ENCODE measurements at regions not wholly inside any gene's neighbourhood (a gene's known extent, or its start where the extent isn't known, plus 50 kb on each side); places are given as distances from the start of the nearest gene placed in this dataset.

- peaks cover 16% of the 10 kb centered on the region for H3K79me1 ChIP-seq (replicated peaks; ENCODE audit: low read length, poor library complexity, severe bottlenecking)
- no peak overlapping the region for H2BK12ac ChIP-seq (ENCODE audit: low read length in 2 of 2)
Measured at GRCh38 chr7:131000873-131001272, 266.9 kb upstream of the KLF14 start.

GRCh38 chr7:131002600-131002999 is 268.6 kb upstream of the KLF14 start:
- Histone ChIP-seq H3K4me3 (ENCODE audit: insufficient read depth in 1 of 2, low read depth in 1 of 2, low read length in 2 of 2) (no peak overlapping the region), H3K9me3 (ENCODE audit: control insufficient read depth, low read length) (peaks cover 5% of the 10 kb centered on the region), H3K79me1 (replicated peaks; ENCODE audit: low read length, poor library complexity, severe bottlenecking) (peaks cover 14% of the 10 kb centered on the region), H3K4ac (ENCODE audit: low read depth in 1 of 2, low read length in 2 of 2) (no peak overlapping the region), H2BK5ac (ENCODE audit: low read depth, low read length, poor library complexity, severe bottlenecking) (no peak overlapping the region), H2AFZ (ENCODE audit: low read depth, low read length) (no peak overlapping the region), H2BK12ac (ENCODE audit: low read length in 2 of 2) (no peak overlapping the region), H3K18ac (ENCODE audit: low read depth in 1 of 2, low read length in 2 of 2) (no peak overlapping the region), H2BK15ac (ENCODE audit: low read depth, poor library complexity, severe bottlenecking) (no peak overlapping the region), H2BK120ac (ENCODE audit: low read depth, low read length) (no peak overlapping the region), H3K9ac (ENCODE audit: low read length) (no peak overlapping the region), H4K91ac (ENCODE audit: low read length) (no peak overlapping the region), H3K27ac (ENCODE audit: low read length, poor library complexity, severe bottlenecking) (no peak overlapping the region), H3K4me1 (ENCODE audit: control insufficient read depth, insufficient read depth, low read depth, low read length) (peaks cover 6% of the 10 kb centered on the region), H3K27me3 (ENCODE audit: control insufficient read depth in 1 of 2, insufficient read depth in 1 of 2, low read length in 2 of 2) (no peaks in the 10 kb centered on the region), H3K14ac (ENCODE audit: low read length in 2 of 2) (no peak overlapping the region), H3K4me2 (ENCODE audit: low read length, poor library complexity, severe bottlenecking) (no peak overlapping the region), H4K8ac (ENCODE audit: low read length) (no peak overlapping the region), H3K23ac (ENCODE audit: low read length in 2 of 2) (no peak overlapping the region), H3K36me3 (ENCODE audit: control insufficient read depth in 1 of 2, insufficient read depth in 2 of 2, low read depth in 1 of 2, low read length in 2 of 2) (peaks cover 0 to 67% of the 10 kb centered on the region in 2 experiments), H2AK5ac (ENCODE audit: low read length, severe bottlenecking) (no peak overlapping the region)
- no CpG with 5 or more reads among the region's 1 CpG for WGBS
- DNase-seq: no peak

More at GRCh38 chr7:131000873-131001272, 266.9 kb upstream of the KLF14 start:
- H2AK5ac ChIP-seq (ENCODE audit: low read length, severe bottlenecking): no peak overlapping the region
- H2BK5ac ChIP-seq (ENCODE audit: low read depth, low read length, poor library complexity, severe bottlenecking): no peak overlapping the region
- H2AFZ ChIP-seq (ENCODE audit: low read depth, low read length): no peak overlapping the region
- 47% methylated on average over 2 of the region's 2 CpGs for WGBS
- H2BK15ac ChIP-seq (ENCODE audit: low read depth, poor library complexity, severe bottlenecking): no peak overlapping the region
- peaks cover 10% of the 10 kb centered on the region for H3K4me1 ChIP-seq (ENCODE audit: control insufficient read depth, insufficient read depth, low read depth, low read length)
- no peak overlapping the region for H4K8ac ChIP-seq (ENCODE audit: low read length)
- peaks cover 0 to 72% of the 10 kb centered on the region in 2 experiments for H3K36me3 ChIP-seq (ENCODE audit: control insufficient read depth in 1 of 2, insufficient read depth in 2 of 2, low read depth in 1 of 2, low read length in 2 of 2)
- no peak overlapping the region for H3K27ac ChIP-seq (ENCODE audit: low read length, poor library complexity, severe bottlenecking)
- H3K4me2 ChIP-seq (ENCODE audit: low read length, poor library complexity, severe bottlenecking): no peak overlapping the region
- H2BK120ac ChIP-seq (ENCODE audit: low read depth, low read length): no peak overlapping the region
- H3K14ac ChIP-seq (ENCODE audit: low read length in 2 of 2): no peak overlapping the region
- no peaks in the 10 kb centered on the region for H3K27me3 ChIP-seq (ENCODE audit: control insufficient read depth in 1 of 2, insufficient read depth in 1 of 2, low read length in 2 of 2)
- peaks cover 5% of the 10 kb centered on the region for H3K9me3 ChIP-seq (ENCODE audit: control insufficient read depth, low read length)
- no peak overlapping the region for H3K9ac ChIP-seq (ENCODE audit: low read length)
- H3K4ac ChIP-seq (ENCODE audit: low read depth in 1 of 2, low read length in 2 of 2): no peak overlapping the region
- no peak overlapping the region for H3K23ac ChIP-seq (ENCODE audit: low read length in 2 of 2)
- no peak overlapping the region for H3K4me3 ChIP-seq (ENCODE audit: insufficient read depth in 1 of 2, low read depth in 1 of 2, low read length in 2 of 2)
- no peak overlapping the region for H3K18ac ChIP-seq (ENCODE audit: low read depth in 1 of 2, low read length in 2 of 2)
- DNase-seq: no peak
- H4K91ac ChIP-seq (ENCODE audit: low read length): no peak overlapping the region

DNA sequence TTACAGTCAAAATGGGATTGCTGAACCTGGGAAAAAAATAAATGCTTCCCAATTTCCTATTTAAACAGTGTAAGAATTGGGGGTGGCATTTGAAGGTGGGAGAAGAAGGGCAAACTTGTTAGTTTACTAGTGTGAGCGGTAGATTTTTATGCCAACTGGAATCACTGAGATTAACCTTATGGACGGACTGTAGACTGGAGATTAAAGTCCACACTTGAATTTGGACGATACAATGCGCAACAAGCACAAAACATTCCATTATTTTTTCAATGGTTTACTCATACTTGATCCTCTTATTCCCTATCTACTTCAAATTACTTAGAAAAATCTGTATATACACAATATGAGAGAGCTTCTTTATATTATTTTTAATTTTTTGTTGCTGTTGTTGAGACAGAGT is 269.6 kb upstream of the KLF14 start:
- H3K36me3 ChIP-seq (ENCODE audit: control insufficient read depth in 1 of 2, insufficient read depth in 2 of 2, low read depth in 1 of 2, low read length in 2 of 2): peaks cover 0 to 64% of the 10 kb centered on the region in 2 experiments
- no peak overlapping the region for H3K14ac ChIP-seq (ENCODE audit: low read length in 2 of 2)
- no peak overlapping the region for H3K4ac ChIP-seq (ENCODE audit: low read depth in 1 of 2, low read length in 2 of 2)
- H2AK5ac ChIP-seq (ENCODE audit: low read length, severe bottlenecking): no peak overlapping the region
- no peak overlapping the region for H2AFZ ChIP-seq (ENCODE audit: low read depth, low read length)
- 65% methylated on average over 4 of the region's 4 CpGs for WGBS
- no peak overlapping the region for H2BK15ac ChIP-seq (ENCODE audit: low read depth, poor library complexity, severe bottlenecking)
- H3K9me3 ChIP-seq (ENCODE audit: control insufficient read depth, low read length): peaks cover 5% of the 10 kb centered on the region
- no peak overlapping the region for H2BK5ac ChIP-seq (ENCODE audit: low read depth, low read length, poor library complexity, severe bottlenecking)
- H4K8ac ChIP-seq (ENCODE audit: low read length): no peak overlapping the region
- no peak overlapping the region for H3K23ac ChIP-seq (ENCODE audit: low read length in 2 of 2)
- H4K91ac ChIP-seq (ENCODE audit: low read length): no peak overlapping the region
- H3K4me1 ChIP-seq (ENCODE audit: control insufficient read depth, insufficient read depth, low read depth, low read length): peaks cover 9% of the 10 kb centered on the region
- H3K4me2 ChIP-seq (ENCODE audit: low read length, poor library complexity, severe bottlenecking): no peak overlapping the region
- DNase-seq: no peak
- H3K27ac ChIP-seq (ENCODE audit: low read length, poor library complexity, severe bottlenecking): no peak overlapping the region
- peaks cover 14% of the 10 kb centered on the region for H3K79me1 ChIP-seq (replicated peaks; ENCODE audit: low read length, poor library complexity, severe bottlenecking)
- H3K4me3 ChIP-seq (ENCODE audit: insufficient read depth in 1 of 2, low read depth in 1 of 2, low read length in 2 of 2): no peak overlapping the region
- H2BK120ac ChIP-seq (ENCODE audit: low read depth, low read length): no peak overlapping the region
- H3K27me3 ChIP-seq (ENCODE audit: control insufficient read depth in 1 of 2, insufficient read depth in 1 of 2, low read length in 2 of 2): no peaks in the 10 kb centered on the region
- no peak overlapping the region for H3K18ac ChIP-seq (ENCODE audit: low read depth in 1 of 2, low read length in 2 of 2)
- H2BK12ac ChIP-seq (ENCODE audit: low read length in 2 of 2): no peak overlapping the region
- H3K9ac ChIP-seq (ENCODE audit: low read length): peak overlapping the region; percentile 30

DNA sequence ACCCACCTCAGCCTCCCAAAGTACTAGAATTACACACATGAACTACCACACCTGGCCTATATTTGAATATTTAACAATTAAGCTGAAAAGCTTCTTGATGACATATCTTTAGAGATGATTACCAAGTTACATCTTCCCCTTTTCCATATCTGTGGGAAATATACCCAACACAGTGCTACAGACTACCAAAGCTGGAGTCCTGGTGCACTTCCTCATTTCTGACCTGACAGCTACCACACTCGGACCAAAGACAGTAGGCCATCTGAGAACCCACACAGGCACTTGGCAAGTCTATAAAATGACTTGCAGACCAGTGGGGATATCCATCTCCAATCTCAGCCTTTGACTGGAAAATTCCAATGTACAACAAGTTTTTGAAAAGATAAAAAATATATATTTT is 270.4 kb upstream of the KLF14 start:
- Histone ChIP-seq H3K4me2 (ENCODE audit: low read length, poor library complexity, severe bottlenecking) (no peak overlapping the region), H3K79me1 (replicated peaks; ENCODE audit: low read length, poor library complexity, severe bottlenecking) (peaks cover 11% of the 10 kb centered on the region), H2BK15ac (ENCODE audit: low read depth, poor library complexity, severe bottlenecking) (no peak overlapping the region), H3K27ac (ENCODE audit: low read length, poor library complexity, severe bottlenecking) (no peak overlapping the region), H3K4ac (ENCODE audit: low read depth in 1 of 2, low read length in 2 of 2) (no peak overlapping the region), H3K9me3 (ENCODE audit: control insufficient read depth, low read length) (peaks cover 5% of the 10 kb centered on the region), H2BK120ac (ENCODE audit: low read depth, low read length) (no peak overlapping the region), H2BK5ac (ENCODE audit: low read depth, low read length, poor library complexity, severe bottlenecking) (no peak overlapping the region), H3K36me3 (ENCODE audit: control insufficient read depth in 1 of 2, insufficient read depth in 2 of 2, low read depth in 1 of 2, low read length in 2 of 2) (peaks cover 0 to 59% of the 10 kb centered on the region in 2 experiments), H3K27me3 (ENCODE audit: control insufficient read depth in 1 of 2, insufficient read depth in 1 of 2, low read length in 2 of 2) (no peaks in the 10 kb centered on the region), H3K14ac (ENCODE audit: low read length in 2 of 2) (no peak overlapping the region), H3K9ac (ENCODE audit: low read length) (no peak overlapping the region), H4K91ac (ENCODE audit: low read length) (no peak overlapping the region), H3K23ac (ENCODE audit: low read length in 2 of 2) (no peak overlapping the region), H3K4me3 (ENCODE audit: insufficient read depth in 1 of 2, low read depth in 1 of 2, low read length in 2 of 2) (no peak overlapping the region), H2BK12ac (ENCODE audit: low read length in 2 of 2) (no peak overlapping the region), H3K18ac (ENCODE audit: low read depth in 1 of 2, low read length in 2 of 2) (no peak overlapping the region), H2AFZ (ENCODE audit: low read depth, low read length) (no peak overlapping the region), H2AK5ac (ENCODE audit: low read length, severe bottlenecking) (no peak overlapping the region), H3K4me1 (ENCODE audit: control insufficient read depth, insufficient read depth, low read depth, low read length) (peaks cover 6% of the 10 kb centered on the region), H4K8ac (ENCODE audit: low read length) (no peak overlapping the region)
- 0% methylated on average over 1 of the region's 1 CpG for WGBS
- DNase-seq: no peak

Measured in mesenchymal stem cell (in vitro differentiated cells and primary cell).